GM18498 (cell line): ENCODE measurements at regions not wholly inside any gene's neighbourhood (a gene's known extent, or its start where the extent isn't known, plus 50 kb on each side); places are given as distances from the start of the nearest gene placed in this dataset.
"Not testable (repeated sequence)": the region's sequence is repeated elsewhere in the genome, so short reads cannot be mapped to it uniquely, and the experiment has no call there.

Source experiments
- ATAC-seq: cut with Tn5 transposase; IDR thresholded peaks from one replicate; pipeline ENCODE4 v1.9.1; 2021; ENCODE audit warnings: mild to moderate bottlenecking, moderate library complexity; ENCODE audit not compliant: unreplicated experiment

DNA sequence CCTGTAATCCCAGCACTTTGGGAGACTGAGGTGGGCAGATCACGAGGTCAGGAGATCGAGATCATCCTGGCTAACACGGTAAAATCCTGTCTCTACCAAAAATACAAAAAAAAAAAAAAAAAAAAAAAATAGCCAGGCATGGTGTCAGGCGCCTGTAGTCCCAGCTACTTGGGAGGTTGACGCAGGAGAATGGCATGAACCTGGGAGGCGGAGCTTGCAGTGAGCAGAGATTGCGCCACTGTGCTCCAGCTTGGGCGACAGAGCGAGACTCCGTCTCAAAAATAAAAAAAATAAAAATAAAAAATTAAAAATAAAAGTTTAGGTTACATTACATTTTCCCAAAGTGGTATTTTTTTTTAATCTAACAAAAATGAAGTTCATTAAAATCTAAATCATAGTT is 218.1 kb upstream of the TMEFF2 start:
- ATAC-seq = not testable (repeated sequence)

DNA sequence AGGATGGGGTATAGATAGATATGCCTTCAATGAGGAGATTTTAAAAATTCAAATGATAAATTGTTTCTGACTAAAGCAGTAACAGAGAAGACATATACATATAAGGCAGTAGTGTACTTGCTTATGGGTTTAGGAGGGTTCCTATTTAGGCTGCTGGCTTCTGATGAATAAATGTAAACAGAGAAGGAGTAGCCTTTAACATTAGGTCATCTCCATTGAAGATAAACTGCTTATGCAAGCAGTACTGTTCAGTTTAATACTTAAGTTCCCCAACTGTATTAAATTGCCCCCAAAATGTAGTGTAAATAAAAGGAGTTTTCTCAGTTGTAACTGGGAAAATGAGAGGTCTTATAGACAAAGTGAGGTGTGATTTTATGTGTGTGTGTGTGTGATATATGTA is 217.7 kb upstream of the TMEFF2 start:
- ATAC-seq = no peak

DNA sequence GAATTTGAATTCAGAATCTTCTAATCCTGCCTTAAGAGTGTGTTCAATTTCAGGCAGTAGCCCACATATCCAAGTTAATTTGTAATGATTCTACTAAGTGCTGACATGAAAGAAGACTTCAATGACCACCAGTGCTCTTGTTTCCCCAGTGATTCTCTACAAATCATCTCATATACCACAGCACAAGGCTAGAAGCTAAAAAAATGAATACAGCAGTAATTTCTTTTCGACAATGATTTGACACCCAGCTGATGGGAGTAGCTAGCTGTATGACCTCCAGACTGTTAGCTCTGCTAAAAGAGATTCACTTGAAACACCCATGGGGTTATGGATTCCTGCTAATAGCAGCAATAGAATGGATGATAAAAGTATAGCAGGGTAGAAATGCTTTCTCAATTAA is 217.0 kb upstream of the TMEFF2 start:
- no peak for ATAC-seq

DNA sequence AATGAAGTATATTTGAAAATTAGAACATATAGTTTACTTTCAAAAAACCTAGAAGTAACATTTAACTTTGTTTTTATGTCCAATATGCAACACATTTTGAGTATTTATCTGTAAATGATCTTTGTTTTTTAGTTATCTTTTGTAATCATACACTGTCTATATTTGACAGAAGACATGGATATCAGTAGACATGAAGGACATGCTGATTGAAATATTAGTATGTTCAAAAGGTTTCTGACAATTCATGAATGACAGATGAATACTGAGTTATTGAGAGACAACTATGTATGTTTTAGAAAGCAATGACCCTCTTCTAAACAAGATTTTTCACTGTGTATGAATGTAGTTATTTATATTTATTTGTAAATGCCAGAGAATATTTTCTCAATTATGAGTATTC is 215.6 kb upstream of the TMEFF2 start:
- ATAC-seq = no peak

DNA sequence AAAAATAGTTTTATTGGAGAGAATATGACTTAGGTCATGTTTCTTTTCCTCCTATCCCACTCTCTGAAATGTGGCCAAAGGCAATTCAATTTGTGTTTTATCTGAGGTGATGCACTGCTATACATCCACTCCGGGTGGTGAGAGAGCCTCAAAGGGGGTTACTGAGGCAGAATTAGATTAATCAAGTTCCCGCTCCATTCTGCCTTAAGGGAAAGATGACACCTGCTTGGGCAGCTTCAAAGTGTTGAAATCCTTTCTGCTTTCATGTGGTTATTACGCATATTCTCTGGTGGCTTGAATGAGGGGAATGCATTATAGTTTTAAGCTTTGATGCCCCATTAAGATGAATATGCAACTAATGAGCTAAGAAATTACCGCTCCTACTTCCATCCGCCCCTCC is 213.0 kb upstream of the TMEFF2 start:
- ATAC-seq = no peak

DNA sequence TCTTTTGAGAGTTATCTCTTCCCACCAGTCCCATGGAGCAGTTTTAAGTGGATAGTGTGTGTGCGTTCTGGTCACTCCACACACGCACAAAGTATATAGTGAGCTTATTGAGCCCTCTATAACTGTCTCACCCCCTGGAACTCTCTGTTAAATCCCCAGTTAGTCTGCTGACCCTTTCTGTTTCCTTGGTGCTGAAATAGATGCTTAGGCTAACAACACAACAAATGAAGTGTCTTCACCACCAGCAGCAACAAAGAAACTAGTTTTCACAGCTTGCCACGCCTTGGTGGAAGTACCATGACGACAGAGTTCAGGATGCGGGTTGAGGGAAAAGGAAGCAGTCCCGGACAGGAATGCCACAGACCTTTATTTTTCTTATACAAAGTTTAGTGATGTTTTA is 203.5 kb upstream of the TMEFF2 start:
- ATAC-seq = no peak

DNA sequence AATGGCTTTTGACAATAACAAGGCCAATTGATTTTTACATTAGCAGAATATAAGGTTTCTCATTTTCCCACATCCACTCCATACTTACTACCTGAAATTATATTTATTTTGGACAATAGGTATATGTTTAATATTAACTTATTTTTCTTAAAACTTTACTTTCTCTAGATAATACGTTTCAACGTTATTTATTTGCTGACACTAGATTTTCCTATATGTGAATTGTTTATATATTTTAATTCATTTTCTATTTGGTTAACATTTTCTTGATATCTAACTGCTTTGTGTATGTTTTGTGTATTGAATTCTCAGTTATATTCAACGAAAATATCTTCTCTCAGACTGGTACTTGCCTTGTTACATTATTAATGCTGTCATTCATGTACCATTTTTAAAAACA is 199.9 kb upstream of the TMEFF2 start:
- no peak for ATAC-seq

DNA sequence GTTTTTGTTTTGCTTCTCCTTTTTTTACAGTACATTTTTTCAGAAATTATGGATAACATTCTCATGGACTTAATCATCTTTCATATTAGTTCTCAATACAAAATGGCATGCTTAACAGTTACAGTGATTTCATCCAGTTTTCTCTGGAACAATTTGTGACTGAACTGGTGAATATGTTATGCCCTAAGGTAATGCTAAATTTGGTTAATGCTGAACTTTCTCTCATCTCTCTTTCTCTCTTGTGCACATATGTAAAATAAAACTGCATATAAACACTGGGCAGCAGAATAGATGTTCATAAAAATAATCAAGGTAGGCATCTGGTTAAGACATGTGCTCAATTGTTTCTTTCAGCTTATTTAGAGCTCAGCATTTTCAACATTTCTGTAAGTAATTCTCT is 196.3 kb upstream of the TMEFF2 start:
- no peak for ATAC-seq

DNA sequence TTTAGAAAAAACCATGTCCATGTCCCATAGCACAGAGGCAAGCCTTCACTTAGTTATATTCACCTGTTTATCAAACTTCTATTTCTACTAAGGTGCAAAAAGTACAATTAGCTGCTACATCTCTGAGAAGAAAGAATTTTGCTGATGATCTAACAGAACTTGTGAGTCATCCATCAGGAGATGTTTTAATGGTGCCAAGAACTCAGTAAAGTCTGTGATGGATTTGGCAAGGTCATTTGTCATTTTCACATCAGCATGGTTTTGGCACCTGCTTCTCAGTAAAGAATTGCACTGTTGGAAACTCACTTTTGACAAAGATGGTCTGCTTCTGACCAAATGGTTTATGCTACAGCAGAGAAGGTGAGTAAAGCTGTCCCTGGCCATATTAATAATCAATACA is 195.7 kb upstream of the TMEFF2 start:
- ATAC-seq = no peak

DNA sequence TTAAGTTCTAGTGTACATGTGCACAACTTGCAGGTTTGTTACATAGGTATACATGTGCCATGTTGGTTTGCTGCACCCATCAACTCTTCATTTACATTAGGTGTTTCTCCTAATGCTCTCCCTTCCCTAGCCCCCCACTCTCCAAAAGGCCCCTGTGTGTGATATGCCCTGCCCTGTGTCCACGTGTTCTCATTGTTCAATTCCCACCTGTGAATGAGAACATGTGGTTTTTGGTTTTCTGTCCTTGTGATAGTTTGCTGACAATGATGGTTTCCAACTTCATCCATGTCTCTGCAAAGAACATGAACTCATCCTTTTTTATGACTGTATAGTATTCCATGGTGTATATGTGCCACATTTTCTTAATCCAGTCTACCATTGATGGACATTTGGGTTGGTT is 189.5 kb upstream of the TMEFF2 start:
- ATAC-seq = not testable (repeated sequence)

DNA sequence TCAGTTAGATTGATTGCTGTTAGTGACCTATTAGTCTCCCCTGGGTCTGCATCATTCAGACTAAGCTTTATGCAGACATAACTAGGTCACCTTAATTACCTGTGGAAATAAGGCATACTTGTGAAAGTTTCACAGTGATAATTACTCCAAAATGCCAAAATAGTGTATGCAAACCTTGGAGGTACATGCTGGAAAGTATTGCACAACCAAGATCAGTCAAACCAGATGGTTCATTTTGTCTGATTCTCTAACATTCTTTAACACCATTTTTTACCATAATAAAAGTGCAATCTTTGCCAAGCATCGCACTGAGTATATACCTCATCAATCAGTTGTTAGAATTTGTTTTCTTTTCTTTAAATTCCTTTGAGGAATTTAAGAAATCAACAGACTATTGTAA is 186.3 kb upstream of the TMEFF2 start:
- ATAC-seq = no peak

DNA sequence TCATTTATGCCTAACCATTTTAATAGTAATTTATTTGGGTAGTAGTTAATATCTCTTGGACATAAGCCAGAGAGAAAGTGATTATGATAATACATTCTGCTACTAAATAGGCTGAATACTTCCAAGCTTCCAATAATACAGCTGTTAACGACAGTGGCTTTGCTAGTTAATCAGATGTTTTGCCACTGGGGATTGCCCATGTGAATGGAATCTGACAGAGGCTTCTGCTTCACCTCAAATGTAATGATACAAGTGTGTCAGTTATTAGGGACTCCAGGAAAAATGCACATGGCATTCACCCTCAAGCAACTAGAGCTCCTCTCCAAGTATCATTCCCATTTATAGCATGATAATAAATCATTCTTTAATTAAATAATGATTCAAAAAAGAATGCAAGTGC is 185.0 kb upstream of the TMEFF2 start:
- no peak for ATAC-seq

DNA sequence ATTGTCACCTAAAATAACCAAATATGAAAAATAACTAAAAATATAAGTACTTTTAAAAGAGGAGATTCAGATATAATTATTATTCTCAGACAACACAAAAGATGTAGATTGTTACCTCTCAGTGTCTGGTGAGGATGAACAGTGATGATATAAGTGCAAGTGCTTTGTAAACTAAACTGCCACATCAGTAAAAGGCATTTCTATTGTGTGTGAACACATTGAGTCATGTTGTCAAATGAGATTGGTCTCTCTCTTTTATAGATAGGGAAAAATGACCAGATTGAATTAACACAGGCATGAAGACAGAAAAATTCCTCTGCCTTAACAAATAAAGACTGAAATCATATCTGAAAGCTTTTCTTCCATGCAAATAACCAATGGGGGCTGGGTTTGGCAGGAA is 182.4 kb upstream of the TMEFF2 start:
- no peak for ATAC-seq

DNA sequence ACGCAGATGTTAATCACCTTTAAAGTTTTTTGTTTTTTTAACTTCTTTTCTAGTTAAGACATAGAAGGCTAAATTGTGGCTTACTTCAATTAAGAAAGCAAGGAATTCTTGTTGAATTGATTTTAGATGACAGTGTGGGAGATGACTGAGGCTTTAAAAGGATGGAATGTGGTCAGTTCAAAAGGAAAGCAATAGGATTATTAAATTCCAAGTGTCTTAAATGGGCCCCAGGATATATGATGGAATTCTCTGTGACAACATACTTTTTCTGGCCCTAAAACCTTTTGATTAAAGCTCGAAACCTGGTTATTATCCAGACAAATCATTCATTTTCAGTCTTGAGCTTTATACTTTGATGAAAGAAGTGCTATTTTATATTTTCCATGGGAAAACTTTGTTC is 179.0 kb upstream of the TMEFF2 start:
- ATAC-seq = no peak

DNA sequence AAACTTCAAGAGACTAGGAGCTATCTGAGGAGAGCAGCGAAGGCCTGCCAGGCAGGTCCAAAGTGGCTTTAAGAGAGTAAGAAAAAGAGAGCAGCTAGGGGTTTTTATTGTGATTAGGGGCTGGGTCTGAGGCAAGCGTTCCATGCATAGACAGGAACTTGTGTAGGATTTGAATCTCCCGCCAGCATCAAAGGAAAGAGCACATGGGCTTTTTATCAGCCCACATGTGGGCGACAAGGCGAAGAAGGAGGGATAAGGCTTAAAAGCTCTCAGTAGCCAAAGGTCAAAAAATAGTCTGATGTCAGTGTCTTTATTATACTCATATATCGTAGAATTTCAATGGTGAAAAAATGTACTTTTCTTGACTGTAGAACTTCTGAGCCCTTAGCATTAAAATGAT is 178.5 kb upstream of the TMEFF2 start:
- no peak for ATAC-seq

DNA sequence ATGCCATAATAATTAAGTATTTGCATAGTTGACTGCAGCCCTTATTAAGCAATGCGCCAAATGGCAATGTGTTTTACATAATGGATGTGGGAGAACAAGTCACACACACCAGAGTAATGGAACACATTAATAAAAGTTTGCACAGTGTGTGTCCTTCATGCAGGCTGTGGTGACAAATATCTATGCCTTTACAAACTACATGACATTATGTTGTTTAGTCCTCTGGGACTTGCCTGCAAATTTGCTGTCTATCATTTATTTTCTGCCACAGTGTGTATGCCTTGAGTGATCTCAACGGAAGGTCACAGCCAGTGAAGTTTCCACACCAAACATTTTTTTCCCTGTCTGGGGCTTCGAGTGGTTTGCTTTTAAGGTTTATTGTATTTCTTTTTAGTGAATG is 175.2 kb upstream of the TMEFF2 start:
- ATAC-seq = no peak

DNA sequence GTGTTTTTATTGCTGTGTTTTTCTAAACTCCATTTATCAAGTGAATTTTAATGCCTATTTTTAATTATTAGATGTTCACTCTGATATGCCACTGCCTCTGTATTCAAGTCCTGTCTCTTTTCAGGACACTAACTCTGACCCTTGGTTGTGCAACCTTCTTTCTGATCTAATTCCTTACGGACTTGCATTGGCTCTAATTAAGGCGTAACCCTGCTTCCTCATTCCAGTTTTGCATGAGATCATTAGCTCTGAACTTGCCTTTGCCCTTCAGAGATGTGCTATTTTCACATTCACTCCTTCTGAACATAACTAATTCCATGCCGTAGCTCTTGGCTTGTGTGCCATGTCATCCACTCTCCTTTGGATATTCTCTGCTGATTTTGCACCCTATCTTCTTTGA is 162.5 kb upstream of the TMEFF2 start:
- ATAC-seq = no peak

DNA sequence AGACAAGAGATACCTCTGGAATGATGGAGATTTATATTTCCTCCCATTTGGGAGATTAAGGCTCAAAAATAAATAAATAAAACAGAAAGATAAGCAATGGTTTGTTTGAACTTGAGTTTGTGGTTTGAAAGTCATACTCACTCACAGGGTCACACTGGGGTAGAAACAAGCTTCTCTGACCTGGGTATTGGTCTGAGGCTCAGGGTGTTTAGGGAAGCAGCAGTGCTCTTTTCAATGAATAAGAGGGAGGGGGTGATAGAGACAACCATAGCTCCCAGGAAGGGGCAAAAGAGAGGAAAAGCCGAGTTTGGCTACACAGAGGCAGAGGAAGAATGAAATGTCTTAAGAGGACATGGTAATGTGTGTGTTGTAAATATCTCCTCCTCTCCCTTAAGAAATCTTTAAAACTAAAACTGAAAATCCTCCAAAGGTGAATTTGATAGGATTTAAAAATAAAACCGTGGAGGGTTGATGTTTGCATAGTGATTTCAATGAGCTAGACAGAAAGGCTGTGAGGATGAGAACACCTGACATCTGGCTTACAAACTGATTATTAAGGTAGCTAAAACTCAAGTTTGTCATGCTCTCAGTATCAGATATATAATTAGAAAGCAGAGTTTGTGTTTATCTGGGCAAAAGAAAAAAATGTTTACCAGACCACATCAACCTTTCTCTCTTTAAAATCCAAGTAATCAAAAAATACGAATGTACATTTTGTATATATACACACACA is 159.9 kb upstream of the TMEFF2 start:
- ATAC-seq = no peak

DNA sequence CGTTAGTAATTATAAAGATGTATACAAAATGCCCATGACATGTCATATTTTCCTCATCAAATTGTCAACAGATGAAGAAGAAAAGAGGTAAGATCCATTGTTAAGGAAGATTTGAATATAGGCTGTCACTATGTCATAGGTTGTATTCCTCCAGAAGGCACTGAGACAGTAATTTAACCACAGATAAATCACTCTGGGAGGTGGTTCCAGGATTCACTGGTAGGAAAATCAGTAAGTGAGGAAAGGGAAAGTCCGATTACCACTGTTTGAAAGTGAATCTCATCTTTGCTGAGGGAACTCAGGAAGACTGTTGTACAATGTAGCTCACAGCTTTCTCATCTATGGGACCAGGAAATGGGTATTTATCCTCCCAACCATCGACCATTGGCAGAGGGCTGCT is 152.8 kb upstream of the TMEFF2 start:
- ATAC-seq = no peak

DNA sequence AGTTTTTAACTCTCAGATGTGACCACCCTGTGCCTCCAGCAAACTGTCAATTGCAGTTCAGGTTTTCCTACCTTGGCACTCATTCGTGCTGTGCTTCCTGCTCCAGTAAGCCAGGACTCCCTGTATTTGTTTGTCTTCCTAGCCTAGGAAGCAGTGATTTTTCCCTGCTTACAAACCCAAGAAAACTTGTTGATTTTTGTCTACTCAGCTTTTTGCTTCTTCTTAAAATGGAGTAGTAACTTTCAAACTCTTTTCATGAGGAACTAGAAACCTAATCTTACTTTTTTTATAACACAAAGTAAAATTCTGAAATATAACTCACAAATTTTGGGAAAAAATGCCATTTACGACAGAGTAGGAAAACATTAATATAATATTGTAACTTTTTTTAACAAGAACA is 150.6 kb upstream of the TMEFF2 start:
- no peak for ATAC-seq

DNA sequence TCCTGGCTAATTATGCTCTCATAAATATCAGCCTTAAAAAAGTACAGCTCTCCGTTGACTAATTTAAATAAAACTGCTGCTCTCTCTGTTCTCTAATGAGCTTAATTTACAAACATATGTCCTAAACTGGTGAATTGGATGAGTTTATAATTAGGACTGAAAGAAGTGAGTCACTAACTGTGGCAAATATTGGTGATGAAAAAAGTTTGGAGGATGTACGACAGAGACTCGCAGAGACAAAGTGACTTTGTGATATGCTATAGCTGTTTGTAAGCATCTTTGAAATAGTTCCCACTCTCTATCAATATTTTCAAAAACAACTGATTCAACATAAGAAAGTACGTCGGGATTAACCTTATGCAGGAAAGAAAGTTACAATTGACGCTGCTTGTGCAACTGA is 138.9 kb upstream of the TMEFF2 start:
- ATAC-seq = no peak

DNA sequence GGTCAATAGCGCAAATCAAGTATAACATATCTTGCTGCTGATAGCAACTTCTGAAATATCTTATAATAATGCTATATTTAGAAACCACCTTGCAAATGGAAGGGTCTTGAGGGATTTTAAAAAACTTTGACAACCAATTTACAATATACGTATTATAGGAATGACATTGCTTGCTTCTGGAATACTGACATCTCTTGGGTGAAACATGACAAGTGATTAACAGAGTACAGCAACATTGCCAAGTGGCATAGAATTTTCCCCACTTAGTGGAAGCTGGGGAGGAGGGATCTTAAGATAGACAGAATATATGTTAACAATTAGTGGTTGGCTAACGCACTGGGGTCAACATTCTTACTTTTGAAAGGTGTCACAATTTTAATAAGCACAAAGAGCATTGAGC is 133.6 kb upstream of the TMEFF2 start:
- ATAC-seq = no peak

DNA sequence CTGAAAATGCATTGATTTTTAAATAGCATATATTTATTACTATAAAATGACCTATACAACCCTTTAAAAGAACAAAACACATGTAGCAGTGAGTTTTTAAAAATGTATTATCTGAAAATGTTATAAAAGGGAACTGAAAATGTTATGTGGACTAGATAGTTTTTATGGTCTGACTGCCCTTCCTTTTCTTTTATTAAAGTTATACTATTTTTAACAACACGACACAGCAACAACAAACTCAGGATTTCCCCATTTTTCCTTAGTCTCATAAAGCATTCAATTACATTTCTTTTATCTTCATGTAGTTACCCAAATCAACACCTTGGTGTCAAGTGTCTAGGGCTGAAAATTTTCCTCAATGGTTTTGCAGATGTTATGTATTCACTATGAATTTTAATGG is 132.8 kb upstream of the TMEFF2 start:
- no peak for ATAC-seq
